Left lung (tissue), 4 donors: ENCODE measurements at regions not wholly inside any gene's neighbourhood (a gene's known extent, or its start where the extent isn't known, plus 50 kb on each side); places are given as distances from the start of the nearest gene placed in this dataset.

Experiments
- ATAC-seq: fragments of 200-7000 bp; cut with Tn5 transposase; one replicate; pipeline ENCODE4 v1.9.1; 2020; ENCODE audit warnings: moderate library complexity
- DNase-seq, 4 donors: peaks; one replicate each; pipeline ENCODE4 v3.0.0-alpha.2; 2013 to 2020
- H3K27ac ChIP-seq, 2 donors: fragments of 200-600 bp; sonication (generic) in 1 of 2; one replicate each; pipeline versions ENCODE4 v1.5.0 to v1.8.0; 2020 to 2021
- H3K27me3 ChIP-seq, 2 donors: fragments of 200-600 bp; sonication (generic) in 1 of 2; one replicate each; pipeline versions ENCODE4 v1.5.0 to v1.8.0; 2020 to 2021
- H3K36me3 ChIP-seq, 2 donors: fragments of 200-600 bp; sonication (generic) in 1 of 2; one replicate each; pipeline versions ENCODE4 v1.5.0 to v1.8.0; 2020 to 2021
- H3K4me1 ChIP-seq, 2 donors: fragments of 200-600 bp; one replicate each; pipeline ENCODE4 v1.8.0; 2021
- H3K4me3 ChIP-seq, 2 donors: fragments of 200-600 bp; sonication (generic) in 1 of 2; one replicate each; pipeline versions ENCODE4 v1.5.0 to v1.8.0; 2020 to 2021; ENCODE audit warnings: mild to moderate bottlenecking in 1 of 2
- H3K9me3 ChIP-seq, 2 donors: fragments of 200-600 bp; sonication (generic) in 1 of 2; one replicate each; pipeline versions ENCODE4 v1.5.0 to v1.8.0; 2020 to 2021
- CTCF ChIP-seq, 2 donors: fragments of 200-600 bp; sonication (generic) in 1 of 2; IDR thresholded peaks; one replicate each; pipeline versions ENCODE4 v1.5.0 to v1.8.0; 2021; ENCODE audit warnings: antibody characterized with exemption in 2 of 2
- intact Hi-C, 2 donors: fragments of 100-400 bp; cut with DNase I; formaldehyde crosslinking; loops; one replicate each; pipeline versions ENCODE4 v1.11.2 to v1.14.2; 2022
- donor health status: DM: no; HTN: yes; CAD: no.
- donor health status: DM: no; HTN: no; CAD: no.

GRCh38 chr18:59758837-59759236, 61.6 kb upstream of the CCBE1 start:
- no peak for ATAC-seq
- H3K9me3 ChIP-seq, result peaks cover 0 to 2% of the 10 kb centered on the region in 2 donors
- intact Hi-C loops, result no loop called here
- no peaks in the 10 kb centered on the region for H3K27me3 ChIP-seq
- DNase-seq, result no peak
- H3K4me1 ChIP-seq, result no peaks in the 10 kb centered on the region
- no peak overlapping the region for H3K4me3 ChIP-seq
- H3K36me3 ChIP-seq, result no peaks in the 10 kb centered on the region
- TF ChIP-seq CTCF (IDR thresholded peaks at IDR 0.05), result no peak
- H3K27ac ChIP-seq, result no peak overlapping the region

GRCh38 chr18:59758106-59758505, 60.9 kb upstream of the CCBE1 start:
- H3K4me3 ChIP-seq, result no peak overlapping the region
- ATAC-seq (no peak), DNase-seq (no peak)
- H3K36me3 ChIP-seq, result no peaks in the 10 kb centered on the region
- no peak for TF ChIP-seq CTCF (IDR thresholded peaks at IDR 0.05)
- no peak overlapping the region for H3K27ac ChIP-seq
- H3K9me3 ChIP-seq, result peaks cover 0 to 2% of the 10 kb centered on the region in 2 donors
- H3K27me3 ChIP-seq, result no peaks in the 10 kb centered on the region
- no peaks in the 10 kb centered on the region for H3K4me1 ChIP-seq
- intact Hi-C loops, result no loop called here

GRCh38 chr18:59752666-59753065, 55.4 kb upstream of the CCBE1 start:
- Histone ChIP-seq H3K27me3 (no peaks in the 10 kb centered on the region), H3K36me3 (no peaks in the 10 kb centered on the region), H3K4me1 (no peaks in the 10 kb centered on the region), H3K27ac (peak overlapping the region in 1 of 2 donors; percentile 66), H3K4me3 (no peak overlapping the region), H3K9me3 (peaks cover 0 to 2% of the 10 kb centered on the region in 2 donors)
- no peak for ATAC-seq
- intact Hi-C loops, result no loop called here
- DNase-seq, result peak in 2 of 4 donors; percentile 80 to 83
- no peak for TF ChIP-seq CTCF (IDR thresholded peaks at IDR 0.05)

GRCh38 chr18:59751186-59751585, 54.0 kb upstream of the CCBE1 start:
- ATAC-seq, result no peak

GRCh38 chr18:59748628-59749360, 51.6 kb upstream of the CCBE1 start:
- TF ChIP-seq CTCF (IDR thresholded peaks at IDR 0.05), result no peak
- DNase-seq (no peak), ATAC-seq (peak; percentile 26)
- Histone ChIP-seq H3K27me3 (no peaks in the 10 kb centered on the region), H3K27ac (no peak overlapping the region), H3K9me3 (no peaks in the 10 kb centered on the region), H3K36me3 (no peaks in the 10 kb centered on the region), H3K4me3 (no peak overlapping the region), H3K4me1 (no peaks in the 10 kb centered on the region)
- intact Hi-C loops, result no loop called here

More at GRCh38 chr18:59751186-59751585, 54.0 kb upstream of the CCBE1 start:
- no peak for DNase-seq
- Histone ChIP-seq H3K27ac (no peak overlapping the region), H3K36me3 (no peaks in the 10 kb centered on the region), H3K27me3 (no peaks in the 10 kb centered on the region), H3K4me1 (no peaks in the 10 kb centered on the region), H3K9me3 (peaks cover 0 to 2% of the 10 kb centered on the region in 2 donors), H3K4me3 (no peak overlapping the region)
- no peak for TF ChIP-seq CTCF (IDR thresholded peaks at IDR 0.05)
- intact Hi-C loops, result no loop called here
